GM13976 (cell line): ENCODE measurements at regions not wholly inside any gene's neighbourhood (a gene's known extent, or its start where the extent isn't known, plus 50 kb on each side); places are given as distances from the start of the nearest gene placed in this dataset.

ENCODE experiments used
- DNase-seq: peaks from one replicate; pipeline ENCODE4 v3.0.0; 2012; ENCODE audit warnings: low spot score
- in situ Hi-C: fragments of 300-500 bp; cut with MboI; formaldehyde crosslinking; loops from one replicate; pipeline ENCODE4 v1.12.0; 2022; ENCODE audit warnings: low sequenced_read_pairs, mixed read lengths, inconsistent platforms; ENCODE audit not compliant: unreplicated experiment
- TF ChIP-seq, protein P1 (sequence below): IDR thresholded peaks from 2 replicates; pipeline ENCODE4 v1.5.1; 2012; ENCODE audit warnings: borderline replicate concordance, mild to moderate bottlenecking; ENCODE audit not compliant: insufficient read depth; ENCODE audit errors: extremely low read depth, missing control alignments, control extremely low read depth

DNA sequence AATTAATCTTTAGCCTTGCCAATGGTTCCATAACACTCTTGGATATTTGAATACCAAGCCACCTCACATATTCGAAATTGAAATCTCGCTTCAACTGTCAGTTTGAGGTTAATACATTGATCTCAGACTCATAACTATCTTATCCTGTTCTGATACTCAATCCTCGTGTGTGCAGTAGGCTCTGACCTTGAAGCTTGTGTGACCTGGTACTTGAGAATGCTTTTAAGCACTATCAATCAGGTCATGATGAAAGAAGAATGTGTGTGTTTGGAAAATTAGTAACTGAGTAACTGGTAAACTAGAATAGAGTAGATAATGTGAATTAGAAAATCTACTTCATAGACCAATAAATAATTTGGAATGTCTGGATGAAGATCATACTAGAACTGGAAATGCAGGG is 1266.7 kb downstream of the MAT2B start:
- in situ Hi-C loops, result no loop called here
- TF ChIP-seq, protein P1, sequence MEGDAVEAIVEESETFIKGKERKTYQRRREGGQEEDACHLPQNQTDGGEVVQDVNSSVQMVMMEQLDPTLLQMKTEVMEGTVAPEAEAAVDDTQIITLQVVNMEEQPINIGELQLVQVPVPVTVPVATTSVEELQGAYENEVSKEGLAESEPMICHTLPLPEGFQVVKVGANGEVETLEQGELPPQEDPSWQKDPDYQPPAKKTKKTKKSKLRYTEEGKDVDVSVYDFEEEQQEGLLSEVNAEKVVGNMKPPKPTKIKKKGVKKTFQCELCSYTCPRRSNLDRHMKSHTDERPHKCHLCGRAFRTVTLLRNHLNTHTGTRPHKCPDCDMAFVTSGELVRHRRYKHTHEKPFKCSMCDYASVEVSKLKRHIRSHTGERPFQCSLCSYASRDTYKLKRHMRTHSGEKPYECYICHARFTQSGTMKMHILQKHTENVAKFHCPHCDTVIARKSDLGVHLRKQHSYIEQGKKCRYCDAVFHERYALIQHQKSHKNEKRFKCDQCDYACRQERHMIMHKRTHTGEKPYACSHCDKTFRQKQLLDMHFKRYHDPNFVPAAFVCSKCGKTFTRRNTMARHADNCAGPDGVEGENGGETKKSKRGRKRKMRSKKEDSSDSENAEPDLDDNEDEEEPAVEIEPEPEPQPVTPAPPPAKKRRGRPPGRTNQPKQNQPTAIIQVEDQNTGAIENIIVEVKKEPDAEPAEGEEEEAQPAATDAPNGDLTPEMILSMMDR, result no peak
- DNase-seq, result no peak

- TF ChIP-seq, protein P1, result no peak
- no peak for DNase-seq
- in situ Hi-C loops, result no loop called here
These were observed 1278.8 kb downstream of the MAT2B start for GRCh38 chr5:164784230-164784629.

DNA sequence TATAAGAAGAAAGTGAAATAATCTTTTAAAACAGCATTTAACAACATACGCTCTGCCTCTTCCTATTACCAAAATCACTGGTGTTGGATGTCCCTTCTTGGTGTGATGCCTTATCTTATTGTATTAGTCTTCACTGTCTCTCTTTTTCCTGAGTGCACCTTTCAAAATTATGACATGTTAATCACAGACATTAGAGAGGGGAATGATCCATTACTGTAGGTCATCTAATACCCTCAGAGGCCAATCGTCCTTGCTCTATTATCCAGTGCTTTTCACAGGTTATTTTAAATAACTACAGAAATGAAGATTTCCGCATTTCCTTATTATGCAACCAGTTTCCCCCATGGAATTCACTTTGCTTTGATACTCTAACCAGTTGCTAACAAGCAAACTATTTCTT is 1292.7 kb downstream of the MAT2B start:
- TF ChIP-seq, protein P1, result no peak
- in situ Hi-C loops, result no loop called here
- no peak for DNase-seq

GRCh38 chr5:164799391-164799790 is 1294.0 kb downstream of the MAT2B start:
- TF ChIP-seq, protein P1, result no peak
- in situ Hi-C loops, result no loop called here

DNA sequence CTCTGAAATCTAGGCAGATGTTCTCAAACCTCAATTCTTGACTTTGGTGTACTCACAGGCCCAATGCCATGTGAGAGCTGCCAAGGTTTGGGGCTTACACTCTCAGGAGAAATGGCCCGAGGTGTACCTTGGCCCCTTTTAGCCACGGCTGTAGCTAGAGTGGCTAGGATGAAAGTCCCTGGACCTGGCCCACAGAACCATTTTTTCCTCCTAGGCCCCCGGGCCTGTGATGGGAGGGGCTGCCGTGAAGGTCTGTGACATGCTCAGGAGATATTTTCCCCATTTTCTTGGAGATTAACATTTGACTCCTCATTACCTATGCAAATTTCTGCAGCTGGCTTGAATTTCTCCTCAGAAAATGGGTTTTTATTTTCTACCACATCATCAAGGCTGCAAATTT is 1296.5 kb downstream of the MAT2B start:
- no peak for DNase-seq
- TF ChIP-seq, protein P1, result no peak
- in situ Hi-C loops, result no loop called here

More at GRCh38 chr5:164799391-164799790, 1294.0 kb downstream of the MAT2B start:
- no peak for DNase-seq

DNA sequence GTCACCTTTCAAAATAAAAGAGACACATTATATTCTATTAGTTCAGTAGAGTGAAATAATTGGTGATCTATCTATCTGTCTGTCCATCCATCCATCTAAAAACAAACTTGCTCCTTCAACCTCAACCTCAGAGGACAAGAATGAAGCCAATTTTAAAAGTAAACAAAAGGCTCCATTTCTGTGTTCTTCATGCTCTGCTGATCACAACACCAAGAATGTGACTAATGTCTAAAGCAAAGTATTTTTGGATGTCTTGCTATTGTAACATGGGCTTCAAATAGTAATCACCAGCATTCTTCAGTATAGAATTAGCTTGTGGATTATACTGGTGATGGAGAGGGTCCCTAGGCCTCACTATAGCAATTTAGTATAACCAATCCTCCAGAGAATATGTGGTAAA is 1304.4 kb downstream of the MAT2B start:
- DNase-seq, result peak; percentile 34
- in situ Hi-C loops, result no loop called here
- TF ChIP-seq, protein P1, result no peak

DNA sequence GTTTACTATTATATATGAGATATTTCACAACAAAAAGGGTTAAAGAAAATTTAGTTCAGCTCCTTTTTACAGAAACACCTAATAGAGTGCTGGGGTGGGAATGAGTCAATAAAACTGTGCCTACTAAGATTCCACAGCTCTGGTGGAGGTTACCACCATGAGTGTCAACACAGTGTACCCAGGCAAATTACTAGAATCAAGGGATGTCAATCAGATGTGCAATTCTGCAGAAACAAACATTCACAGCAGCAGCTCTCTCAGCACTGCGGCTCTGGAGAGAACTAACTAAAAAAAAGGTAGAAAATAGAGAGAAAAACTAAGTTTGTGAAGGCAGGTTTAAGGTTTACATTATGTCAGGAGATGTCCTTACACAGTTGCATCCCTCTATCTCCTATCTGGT is 1313.0 kb downstream of the MAT2B start:
- TF ChIP-seq, protein P1, result no peak
- in situ Hi-C loops, result no loop called here
- no peak for DNase-seq
